CD4-positive, alpha-beta T cell (primary cell): ENCODE measurements at regions not wholly inside any gene's neighbourhood (a gene's known extent, or its start where the extent isn't known, plus 50 kb on each side); places are given as distances from the start of the nearest gene placed in this dataset.

Source experiments
- ATAC-seq: fragments of 200-7000 bp; cut with Tn5 transposase; one replicate; pipeline ENCODE4 v1.10.0; 2022; ENCODE audit warnings: mild to moderate bottlenecking; ENCODE audit not compliant: poor library complexity
- CTCF ChIA-PET: fragments of 350-600 bp; sonication (Branson Sonifier 250); formaldehyde crosslinking; loops from one replicate; lab custom pipeline; 2021; ENCODE audit warnings: antibody characterized with exemption, inconsistent platforms; lab: Charles Lee
- POLR2A ChIA-PET: fragments of 350-600 bp; sonication (Branson Sonifier 250); formaldehyde crosslinking; loops from one replicate; lab custom pipeline; 2021; ENCODE audit warnings: antibody characterized with exemption, inconsistent platforms; lab: Charles Lee
- DNase-seq, 14 experiments: peaks; one replicate each; pipeline ENCODE4 v3.0.0-alpha.2; 2013 to 2020; ENCODE audit warnings: mixed read lengths in 2 of 14
- H3K27ac ChIP-seq, 2 donors: one replicate each; pipeline versions ENCODE4 v1.5.1 to v1.7.0; 2013; ENCODE audit warnings: low read length in 2 of 2, low read depth in 1 of 2, mild to moderate bottlenecking in 1 of 2
- H3K27me3 ChIP-seq, 2 experiments: 1 replicate in 1 of 2; 2 replicates in 1 of 2; pipeline versions ENCODE4 v1.6.1 to v1.7.0; 2013; ENCODE audit warnings: low read length in 2 of 2, control low read depth in 1 of 2, mild to moderate bottlenecking in 1 of 2, moderate library complexity in 1 of 2; ENCODE audit not compliant: insufficient read depth in 2 of 2, control insufficient read depth in 1 of 2
- H3K36me3 ChIP-seq: one replicate; pipeline ENCODE4 v1.6.1; 2013; ENCODE audit warnings: low read length, control low read depth; ENCODE audit not compliant: insufficient read depth
- H3K4me1 ChIP-seq: one replicate; pipeline ENCODE4 v1.6.1; 2013; ENCODE audit warnings: low read length, control low read depth; ENCODE audit not compliant: insufficient read depth
- H3K4me3 ChIP-seq: one replicate; pipeline ENCODE4 v1.5.1; 2013; ENCODE audit warnings: mild to moderate bottlenecking, low read length, moderate library complexity
- H3K9me3 ChIP-seq, 2 experiments: 1 replicate in 1 of 2; 2 replicates in 1 of 2; pipeline versions ENCODE4 v1.6.1 to v1.7.0; 2013; ENCODE audit warnings: low read length in 2 of 2, mild to moderate bottlenecking in 2 of 2, control low read depth in 1 of 2, moderate library complexity in 1 of 2; ENCODE audit not compliant: control insufficient read depth in 1 of 2, insufficient read depth in 1 of 2
- H3K27ac Mint-ChIP-seq: one replicate; pipeline ENCODE4 v1.8.0; 2020; ENCODE audit warnings: mixed read lengths
- H3K27me3 Mint-ChIP-seq: one replicate; pipeline ENCODE4 v1.8.0; 2021; ENCODE audit warnings: mixed read lengths
- H3K36me3 Mint-ChIP-seq: one replicate; pipeline ENCODE4 v1.8.0; 2021; ENCODE audit warnings: low read depth, mixed read lengths
- H3K4me1 Mint-ChIP-seq: one replicate; pipeline ENCODE4 v1.8.0; 2021; ENCODE audit warnings: low read depth, mixed read lengths
- H3K4me3 Mint-ChIP-seq: one replicate; pipeline ENCODE4 v1.8.0; 2020; ENCODE audit warnings: mild to moderate bottlenecking, mixed read lengths
- H3K9me3 Mint-ChIP-seq: one replicate; pipeline ENCODE4 v1.8.0; 2020; ENCODE audit warnings: mixed read lengths
- CTCF ChIP-seq: fragments of 200-600 bp; IDR thresholded peaks from one replicate; pipeline ENCODE4 v1.8.0; 2022; ENCODE audit warnings: antibody characterized with exemption, mild to moderate bottlenecking
- intact Hi-C, 2 experiments: fragments of 100-400 bp; cut with DNase I in 1 of 2; cut with micrococcal nuclease in 1 of 2; formaldehyde crosslinking; loops; one replicate each; pipeline versions ENCODE4 v1.15.1 to v1.9.0; 2023 to 2025; cut with DNase I, micrococcal nuclease

- Histone ChIP-seq H3K27me3 (peaks cover 6 to 11% of the 10 kb centered on the region in 2 experiments), H3K4me3 (no peak overlapping the region), H3K9me3 (peaks cover 0 to 5% of the 10 kb centered on the region in 2 experiments), H3K36me3 (no peaks in the 10 kb centered on the region), H3K4me1 (no peaks in the 10 kb centered on the region), H3K27ac (no peak overlapping the region)
- intact Hi-C loops: no loop called here
- no peak overlapping the region for H3K4me3 Mint-ChIP-seq
- H3K27ac Mint-ChIP-seq: no peak overlapping the region
- CTCF ChIA-PET: no interaction called here
- no peaks in the 10 kb centered on the region for H3K4me1 Mint-ChIP-seq
- ATAC-seq (no peak), DNase-seq (no peak)
- POLR2A ChIA-PET: no interaction called here
- no peaks in the 10 kb centered on the region for H3K36me3 Mint-ChIP-seq
- peaks cover 35% of the 10 kb centered on the region for H3K27me3 Mint-ChIP-seq
- no peak for TF ChIP-seq CTCF
- no peaks in the 10 kb centered on the region for H3K9me3 Mint-ChIP-seq
Observed at GRCh38 chr2:23291239-23291638, 93.7 kb upstream of the KLHL29 start.

- ChIA-PET CTCF (no interaction called here), POLR2A (no interaction called here)
- H3K4me3 ChIP-seq: no peak overlapping the region
- H3K4me3 Mint-ChIP-seq: no peak overlapping the region
- no peaks in the 10 kb centered on the region for H3K9me3 Mint-ChIP-seq
- peaks cover 0 to 5% of the 10 kb centered on the region in 2 experiments for H3K9me3 ChIP-seq
- H3K4me1 Mint-ChIP-seq: no peaks in the 10 kb centered on the region
- no peak overlapping the region for H3K27ac ChIP-seq
- no peak overlapping the region for H3K27ac Mint-ChIP-seq
- DNase-seq (no peak), ATAC-seq (no peak)
- intact Hi-C loops: no loop called here
- no peaks in the 10 kb centered on the region for H3K4me1 ChIP-seq
- peaks cover 8 to 11% of the 10 kb centered on the region in 2 experiments for H3K27me3 ChIP-seq
- H3K27me3 Mint-ChIP-seq: peaks cover 35% of the 10 kb centered on the region
- no peak for TF ChIP-seq CTCF
- H3K36me3 ChIP-seq: no peaks in the 10 kb centered on the region
- H3K36me3 Mint-ChIP-seq: no peaks in the 10 kb centered on the region
Observed at GRCh38 chr2:23292024-23292423, 93.0 kb upstream of the KLHL29 start.

GRCh38 chr2:23293063-23293462 is 91.9 kb upstream of the KLHL29 start:
- DNase-seq (no peak), ATAC-seq (no peak)
- Histone ChIP-seq H3K27ac (no peak overlapping the region), H3K36me3 (no peaks in the 10 kb centered on the region), H3K4me1 (no peaks in the 10 kb centered on the region), H3K9me3 (peaks cover 0 to 9% of the 10 kb centered on the region in 2 experiments), H3K27me3 (peaks cover 8 to 11% of the 10 kb centered on the region in 2 experiments), H3K4me3 (no peak overlapping the region)
- Mint-ChIP-seq H3K4me1 (no peaks in the 10 kb centered on the region), H3K9me3 (no peaks in the 10 kb centered on the region), H3K27me3 (peaks cover 36% of the 10 kb centered on the region), H3K4me3 (no peak overlapping the region), H3K36me3 (no peaks in the 10 kb centered on the region), H3K27ac (no peak overlapping the region)
- intact Hi-C loops: no loop called here
- POLR2A ChIA-PET: no interaction called here
- CTCF ChIA-PET: no interaction called here
- no peak for TF ChIP-seq CTCF
